ENCODE measurements at regions not wholly inside any gene's neighbourhood (a gene's known extent, or its start where the extent isn't known, plus 50 kb on each side); places are given as distances from the start of the nearest gene placed in this dataset.

GRCh38 chrX:39678914-39679313 is 418.8 kb downstream of the BCOR start:
- Histone ChIP-seq H3K27me3 (no peaks in the 10 kb centered on the region), H3K36me3 (no peaks in the 10 kb centered on the region), H3K27ac (no peak overlapping the region), H3K9me3 (ENCODE audit: low read depth) (no peaks in the 10 kb centered on the region), H3K4me3 (no peak overlapping the region), H3K4me1 (ENCODE audit: low read depth) (peaks cover 16% of the 10 kb centered on the region)
- TF ChIP-seq CTCF (IDR thresholded peaks at IDR 0.05; ENCODE audit: low read depth, low read length) = no peak
- no peak for DNase-seq (ENCODE audit: low read depth in 1 of 2, low spot score in 1 of 2)

GRCh38 chrX:39679497-39680157 is 418.1 kb downstream of the BCOR start:
- peaks cover 13% of the 10 kb centered on the region for H3K4me1 ChIP-seq (ENCODE audit: low read depth)
- H3K27ac ChIP-seq = peak overlapping the region; percentile 55
- H3K36me3 ChIP-seq = no peaks in the 10 kb centered on the region
- no peaks in the 10 kb centered on the region for H3K9me3 ChIP-seq (ENCODE audit: low read depth)
- no peaks in the 10 kb centered on the region for H3K27me3 ChIP-seq
- no peak overlapping the region for H3K4me3 ChIP-seq
- TF ChIP-seq CTCF (IDR thresholded peaks at IDR 0.05; ENCODE audit: low read depth, low read length) = no peak
- DNase-seq (ENCODE audit: low read depth in 1 of 2, low spot score in 1 of 2) = peak in 1 of 2 donors; percentile 60

GRCh38 chrX:39681885-39682284 is 415.9 kb downstream of the BCOR start:
- Histone ChIP-seq H3K27me3 (no peaks in the 10 kb centered on the region), H3K36me3 (no peaks in the 10 kb centered on the region), H3K9me3 (ENCODE audit: low read depth) (no peaks in the 10 kb centered on the region), H3K27ac (no peak overlapping the region), H3K4me1 (ENCODE audit: low read depth) (peaks cover 11% of the 10 kb centered on the region), H3K4me3 (no peak overlapping the region)
- no peak for DNase-seq (ENCODE audit: low read depth in 1 of 2, low spot score in 1 of 2)
- TF ChIP-seq CTCF (IDR thresholded peaks at IDR 0.05; ENCODE audit: low read depth, low read length) = no peak

GRCh38 chrX:39682778-39683177 is 415.0 kb downstream of the BCOR start:
- peaks cover 19% of the 10 kb centered on the region for H3K4me1 ChIP-seq (ENCODE audit: low read depth)
- DNase-seq (ENCODE audit: low read depth in 1 of 2, low spot score in 1 of 2) = no peak
- H3K27me3 ChIP-seq = no peaks in the 10 kb centered on the region
- no peak for TF ChIP-seq CTCF (IDR thresholded peaks at IDR 0.05; ENCODE audit: low read depth, low read length)
- no peak overlapping the region for H3K27ac ChIP-seq
- no peaks in the 10 kb centered on the region for H3K9me3 ChIP-seq (ENCODE audit: low read depth)
- no peak overlapping the region for H3K4me3 ChIP-seq
- no peaks in the 10 kb centered on the region for H3K36me3 ChIP-seq

- H3K9me3 ChIP-seq (ENCODE audit: low read depth) = no peaks in the 10 kb centered on the region
- TF ChIP-seq CTCF (IDR thresholded peaks at IDR 0.05; ENCODE audit: low read depth, low read length) = no peak
- H3K27ac ChIP-seq = peak overlapping the region; percentile 71
- no peaks in the 10 kb centered on the region for H3K36me3 ChIP-seq
- H3K4me3 ChIP-seq = peak overlapping the region; percentile 56
- no peaks in the 10 kb centered on the region for H3K27me3 ChIP-seq
- peaks cover 15% of the 10 kb centered on the region for H3K4me1 ChIP-seq (ENCODE audit: low read depth)
- DNase-seq (ENCODE audit: low read depth in 1 of 2, low spot score in 1 of 2) = no peak
Observed at GRCh38 chrX:39688219-39688575, 409.6 kb downstream of the BCOR start.
